Upper lobe of right lung (tissue), 1 donor: ENCODE measurements at regions not wholly inside any gene's neighbourhood (a gene's known extent, or its start where the extent isn't known, plus 50 kb on each side); places are given as distances from the start of the nearest gene placed in this dataset.

Source experiments
- ATAC-seq: fragments of 200-7000 bp; cut with Tn5 transposase; one replicate; pipeline ENCODE4 v1.9.1; 2020; ENCODE audit warnings: mild to moderate bottlenecking, moderate library complexity
- DNase-seq: peaks from one replicate; pipeline ENCODE4 v3.0.0-alpha.2; 2020
- H3K27ac ChIP-seq: fragments of 200-600 bp; one replicate; pipeline ENCODE4 v1.8.0; 2022
- H3K27me3 ChIP-seq: fragments of 200-600 bp; one replicate; pipeline ENCODE4 v1.8.0; 2022; ENCODE audit warnings: mild to moderate bottlenecking
- H3K36me3 ChIP-seq: fragments of 200-600 bp; one replicate; pipeline ENCODE4 v1.8.0; 2022
- H3K4me1 ChIP-seq: fragments of 200-600 bp; one replicate; pipeline ENCODE4 v1.8.0; 2022
- H3K4me3 ChIP-seq: fragments of 200-600 bp; one replicate; pipeline ENCODE4 v1.8.0; 2022; ENCODE audit warnings: mild to moderate bottlenecking
- H3K9me3 ChIP-seq: fragments of 200-600 bp; one replicate; pipeline ENCODE4 v1.8.0; 2022
- intact Hi-C: fragments of 100-400 bp; cut with DNase I; formaldehyde crosslinking; loops from one replicate; pipeline ENCODE4 v1.11.0; 2022
- TF ChIP-seq, protein P1 (sequence below): fragments of 200-600 bp; IDR thresholded peaks from one replicate; pipeline ENCODE4 v1.8.0; 2022; ENCODE audit warnings: antibody characterized with exemption
- donor health status: DM: no; HTN: yes; CAD: no; lungs with severe emphysema.

DNA sequence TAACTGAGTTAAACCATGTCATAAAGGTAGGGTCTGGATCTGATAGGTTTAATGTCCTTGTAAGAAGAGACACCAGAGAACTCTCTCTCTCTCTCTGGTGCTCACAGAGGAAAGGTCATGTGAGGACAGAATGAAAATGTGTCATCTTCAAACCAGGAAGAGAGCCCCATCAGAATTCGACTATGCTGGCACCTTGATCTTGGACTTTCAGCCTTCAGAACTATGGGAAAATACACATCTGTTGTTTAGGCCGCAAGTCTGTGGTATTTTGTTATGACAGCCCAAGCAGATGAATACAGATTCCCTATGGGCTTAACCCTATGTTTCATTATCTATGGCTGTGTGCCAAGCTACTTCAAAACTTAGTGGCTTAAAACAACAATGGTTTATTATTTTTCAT, 105.5 kb upstream of the DDIT4L start:
- TF ChIP-seq, protein P1, sequence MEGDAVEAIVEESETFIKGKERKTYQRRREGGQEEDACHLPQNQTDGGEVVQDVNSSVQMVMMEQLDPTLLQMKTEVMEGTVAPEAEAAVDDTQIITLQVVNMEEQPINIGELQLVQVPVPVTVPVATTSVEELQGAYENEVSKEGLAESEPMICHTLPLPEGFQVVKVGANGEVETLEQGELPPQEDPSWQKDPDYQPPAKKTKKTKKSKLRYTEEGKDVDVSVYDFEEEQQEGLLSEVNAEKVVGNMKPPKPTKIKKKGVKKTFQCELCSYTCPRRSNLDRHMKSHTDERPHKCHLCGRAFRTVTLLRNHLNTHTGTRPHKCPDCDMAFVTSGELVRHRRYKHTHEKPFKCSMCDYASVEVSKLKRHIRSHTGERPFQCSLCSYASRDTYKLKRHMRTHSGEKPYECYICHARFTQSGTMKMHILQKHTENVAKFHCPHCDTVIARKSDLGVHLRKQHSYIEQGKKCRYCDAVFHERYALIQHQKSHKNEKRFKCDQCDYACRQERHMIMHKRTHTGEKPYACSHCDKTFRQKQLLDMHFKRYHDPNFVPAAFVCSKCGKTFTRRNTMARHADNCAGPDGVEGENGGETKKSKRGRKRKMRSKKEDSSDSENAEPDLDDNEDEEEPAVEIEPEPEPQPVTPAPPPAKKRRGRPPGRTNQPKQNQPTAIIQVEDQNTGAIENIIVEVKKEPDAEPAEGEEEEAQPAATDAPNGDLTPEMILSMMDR, result no peak
- DNase-seq, result no peak
- Histone ChIP-seq H3K27me3 (no peaks in the 10 kb centered on the region), H3K36me3 (no peaks in the 10 kb centered on the region), H3K9me3 (no peaks in the 10 kb centered on the region), H3K27ac (no peak overlapping the region), H3K4me1 (no peaks in the 10 kb centered on the region), H3K4me3 (no peak overlapping the region)
- intact Hi-C loops, result no loop called here
- no peak for ATAC-seq

DNA sequence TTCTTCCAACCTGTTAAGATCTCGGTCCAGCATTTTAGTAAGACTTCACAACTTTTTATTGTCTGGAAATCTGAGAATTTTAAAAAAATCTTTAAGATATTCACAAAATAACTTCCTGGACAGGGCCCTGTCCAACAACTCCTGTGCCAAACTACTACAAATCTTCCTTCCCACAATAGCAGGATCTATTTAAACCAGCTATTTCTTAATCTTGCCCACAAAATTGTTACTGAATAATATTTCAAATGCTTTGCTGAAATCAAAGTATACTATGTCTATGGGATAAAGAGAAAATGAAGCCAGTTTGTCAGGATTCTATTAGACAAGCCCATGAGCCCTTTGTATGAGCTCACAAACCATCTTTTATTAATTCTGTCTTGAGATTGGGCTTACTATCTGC, 104.1 kb upstream of the DDIT4L start:
- intact Hi-C loops, result no loop called here
- Histone ChIP-seq H3K4me1 (no peaks in the 10 kb centered on the region), H3K9me3 (no peaks in the 10 kb centered on the region), H3K36me3 (no peaks in the 10 kb centered on the region), H3K4me3 (no peak overlapping the region), H3K27me3 (no peaks in the 10 kb centered on the region), H3K27ac (no peak overlapping the region)
- no peak for DNase-seq
- no peak for ATAC-seq
- TF ChIP-seq, protein P1, result no peak

DNA sequence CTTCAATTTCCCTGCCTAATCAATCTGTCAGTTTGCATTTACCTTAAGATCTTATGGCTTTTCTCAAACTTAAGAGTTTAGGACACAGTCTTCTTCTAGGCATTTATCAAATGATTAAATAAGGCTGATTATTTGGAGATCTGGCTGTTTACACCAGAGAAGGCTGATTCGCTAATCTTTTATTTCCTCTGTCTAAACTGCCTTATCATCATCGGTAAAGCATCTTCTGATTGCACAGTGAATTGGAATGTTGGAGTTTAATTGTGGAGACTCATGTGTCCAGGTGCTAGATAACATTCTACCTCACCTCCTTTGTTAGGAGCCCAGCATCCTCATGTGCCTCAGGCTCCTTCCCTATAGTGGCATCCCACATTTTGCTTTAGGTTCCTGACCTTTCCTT, 100.3 kb upstream of the DDIT4L start:
- H3K4me3 ChIP-seq, result no peak overlapping the region
- intact Hi-C loops, result no loop called here
- H3K27ac ChIP-seq, result no peak overlapping the region
- no peaks in the 10 kb centered on the region for H3K27me3 ChIP-seq
- no peaks in the 10 kb centered on the region for H3K36me3 ChIP-seq
- ATAC-seq (no peak), DNase-seq (no peak)
- H3K4me1 ChIP-seq, result no peaks in the 10 kb centered on the region
- H3K9me3 ChIP-seq, result no peaks in the 10 kb centered on the region
- TF ChIP-seq, protein P1, result no peak

DNA sequence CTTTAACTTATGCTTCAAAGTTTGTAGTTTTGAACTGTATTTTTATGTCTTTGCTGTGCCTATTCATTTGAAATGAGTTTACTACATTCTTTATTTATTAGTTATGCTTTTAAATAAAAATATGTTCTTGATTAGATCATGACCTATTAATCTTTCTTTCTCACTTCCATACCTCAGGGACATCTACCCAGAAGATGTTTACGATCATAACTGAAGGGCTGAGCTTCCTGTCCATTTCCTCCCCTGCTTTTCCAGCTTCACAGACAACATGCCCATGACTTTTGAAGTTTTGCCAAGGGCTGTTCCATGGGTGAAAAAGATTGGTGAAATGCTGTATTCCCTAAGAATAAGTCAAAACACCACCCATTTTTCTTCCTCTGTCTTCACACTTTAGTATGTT, 99.7 kb upstream of the DDIT4L start:
- no peaks in the 10 kb centered on the region for H3K27me3 ChIP-seq
- no peaks in the 10 kb centered on the region for H3K9me3 ChIP-seq
- DNase-seq (no peak), ATAC-seq (no peak)
- TF ChIP-seq, protein P1, result no peak
- H3K36me3 ChIP-seq, result no peaks in the 10 kb centered on the region
- H3K27ac ChIP-seq, result no peak overlapping the region
- H3K4me3 ChIP-seq, result no peak overlapping the region
- no peaks in the 10 kb centered on the region for H3K4me1 ChIP-seq
- intact Hi-C loops, result no loop called here

DNA sequence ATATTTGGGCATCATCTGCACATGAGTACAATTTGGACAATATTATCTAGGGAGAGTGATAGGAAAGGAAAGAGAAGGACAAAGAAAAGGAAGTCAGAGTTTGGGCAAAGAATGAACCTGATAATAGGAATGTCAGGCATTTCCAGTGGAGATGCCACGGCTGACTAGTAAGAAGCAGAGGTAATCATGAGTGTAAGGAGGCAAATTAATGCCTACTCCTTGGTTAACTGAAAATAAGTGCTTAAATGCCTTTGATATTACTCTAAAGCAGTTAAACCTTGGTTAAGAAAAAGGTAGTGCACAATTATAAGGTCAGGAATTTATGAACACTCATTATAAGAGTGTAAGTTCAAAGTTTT, 99.2 kb upstream of the DDIT4L start:
- Histone ChIP-seq H3K27ac (no peak overlapping the region), H3K27me3 (no peaks in the 10 kb centered on the region), H3K4me1 (no peaks in the 10 kb centered on the region), H3K4me3 (no peak overlapping the region), H3K36me3 (no peaks in the 10 kb centered on the region), H3K9me3 (no peaks in the 10 kb centered on the region)
- TF ChIP-seq, protein P1, result no peak
- ATAC-seq (no peak), DNase-seq (no peak)
- intact Hi-C loops, result no loop called here

DNA sequence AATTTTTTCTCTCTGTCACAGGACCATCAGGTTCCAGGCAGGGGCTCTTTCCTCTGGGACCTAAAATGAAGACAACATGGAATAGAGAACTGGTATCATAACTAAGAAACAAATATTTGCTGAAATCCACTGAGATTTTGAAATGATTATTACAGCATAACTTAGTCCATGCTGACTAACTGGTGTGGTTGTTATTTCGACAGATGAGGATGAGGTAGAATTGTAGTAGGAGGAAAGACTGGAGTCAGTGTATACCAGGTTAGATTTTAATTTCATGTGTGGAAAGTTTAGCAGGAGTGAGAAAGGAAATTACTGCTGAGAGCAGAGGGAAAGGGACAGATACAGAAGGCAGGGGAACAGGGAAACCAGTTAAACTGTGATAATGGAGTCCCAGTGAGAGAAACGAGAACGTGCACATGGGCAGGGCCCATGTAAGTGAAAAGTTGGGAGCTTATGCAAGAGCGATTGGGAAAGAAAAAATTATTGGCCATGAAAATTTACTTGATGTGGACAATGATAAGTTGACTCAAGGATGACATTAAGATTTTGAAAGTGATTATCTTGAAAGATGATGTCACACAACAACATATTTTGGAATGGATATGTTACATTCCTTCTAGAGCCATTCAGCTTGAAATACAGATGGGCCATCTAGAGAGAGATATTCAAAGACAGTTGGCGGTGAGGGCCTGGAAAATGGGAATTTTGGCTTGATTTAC, 98.7 kb upstream of the DDIT4L start:
- H3K9me3 ChIP-seq, result no peaks in the 10 kb centered on the region
- DNase-seq (no peak), ATAC-seq (no peak)
- H3K36me3 ChIP-seq, result no peaks in the 10 kb centered on the region
- intact Hi-C loops, result no loop called here
- H3K27ac ChIP-seq, result no peak overlapping the region
- no peaks in the 10 kb centered on the region for H3K4me1 ChIP-seq
- no peaks in the 10 kb centered on the region for H3K27me3 ChIP-seq
- TF ChIP-seq, protein P1, result no peak
- no peak overlapping the region for H3K4me3 ChIP-seq
